ENCODE measurements at regions not wholly inside any gene's neighbourhood (a gene's known extent, or its start where the extent isn't known, plus 50 kb on each side); places are given as distances from the start of the nearest gene placed in this dataset.

GRCh38 chr13:47433461-47434005, 536.7 kb upstream of the HTR2A start:
- Histone ChIP-seq H3K9ac (ENCODE audit: control insufficient read depth, extremely low read depth, insufficient read depth, low read length) (no peak overlapping the region), H3K79me2 (ENCODE audit: control insufficient read depth, insufficient read depth, low read length) (no peaks in the 10 kb centered on the region), H2AFZ (ENCODE audit: control insufficient read depth, low read length) (no peak overlapping the region), H3K4me2 (ENCODE audit: control insufficient read depth, extremely low read depth, insufficient read depth, low read depth, low read length) (no peak overlapping the region), H3K27ac (ENCODE audit: control insufficient read depth, insufficient read depth, low read length) (no peak overlapping the region), H3K27me3 (ENCODE audit: control insufficient read depth, extremely low read depth, insufficient read depth, low read length) (no peaks in the 10 kb centered on the region), H4K20me1 (ENCODE audit: control insufficient read depth, extremely low read depth, insufficient read depth, low read length) (no peaks in the 10 kb centered on the region), H3K4me3 (ENCODE audit: control insufficient read depth in 2 of 3, extremely low read depth in 1 of 3, insufficient read depth in 2 of 3, low read depth in 1 of 3, low read length in 3 of 3) (no peak overlapping the region), H3K9me1 (ENCODE audit: control insufficient read depth, extremely low read depth, insufficient read depth, low read length) (no peaks in the 10 kb centered on the region), H3K4me1 (ENCODE audit: control insufficient read depth, extremely low read depth, insufficient read depth, low read length) (no peaks in the 10 kb centered on the region), H3K36me3 (ENCODE audit: control insufficient read depth in 2 of 2, extremely low read depth in 1 of 2, insufficient read depth in 2 of 2, low read length in 2 of 2) (no peaks in the 10 kb centered on the region), H3K9me3 (ENCODE audit: control insufficient read depth, low read depth, low read length) (no peaks in the 10 kb centered on the region)
- TF ChIP-seq CTCF (optimal IDR thresholded peaks at IDR 0.05 in 1 of 3, IDR thresholded peaks at IDR 0.05 in 1 of 3, conservative IDR thresholded peaks at IDR 0.05 in 1 of 3; ENCODE audit: extremely low read depth in 1 of 3, insufficient read depth in 2 of 3, low read length in 3 of 3) = no peak
- no peak for TF ChIP-seq EZH2 (IDR thresholded peaks at IDR 0.05; ENCODE audit: low read length)
- FAIRE-seq = no peak
- DNase-seq (ENCODE audit: low read depth, low spot score) = no peak
- dilution Hi-C loops (cut with MboI; ENCODE audit: extremely low pct_ligation_motif_present, low sequenced_read_pairs) = no loop called here

GRCh38 chr13:47426126-47426849, 529.4 kb upstream of the HTR2A start:
- H3K4me1 ChIP-seq (ENCODE audit: control insufficient read depth, extremely low read depth, insufficient read depth, low read length) = no peaks in the 10 kb centered on the region
- no peak overlapping the region for H3K9ac ChIP-seq (ENCODE audit: control insufficient read depth, extremely low read depth, insufficient read depth, low read length)
- H3K9me3 ChIP-seq (ENCODE audit: control insufficient read depth, low read depth, low read length) = no peaks in the 10 kb centered on the region
- dilution Hi-C loops (cut with MboI; ENCODE audit: extremely low pct_ligation_motif_present, low sequenced_read_pairs) = no loop called here
- no peak for FAIRE-seq
- no peaks in the 10 kb centered on the region for H3K79me2 ChIP-seq (ENCODE audit: control insufficient read depth, insufficient read depth, low read length)
- no peaks in the 10 kb centered on the region for H4K20me1 ChIP-seq (ENCODE audit: control insufficient read depth, extremely low read depth, insufficient read depth, low read length)
- H3K4me2 ChIP-seq (ENCODE audit: control insufficient read depth, extremely low read depth, insufficient read depth, low read depth, low read length) = no peak overlapping the region
- no peak for TF ChIP-seq EZH2 (IDR thresholded peaks at IDR 0.05; ENCODE audit: low read length)
- no peak for TF ChIP-seq CTCF (optimal IDR thresholded peaks at IDR 0.05 in 1 of 3, IDR thresholded peaks at IDR 0.05 in 1 of 3, conservative IDR thresholded peaks at IDR 0.05 in 1 of 3; ENCODE audit: extremely low read depth in 1 of 3, insufficient read depth in 2 of 3, low read length in 3 of 3)
- H3K36me3 ChIP-seq (ENCODE audit: control insufficient read depth in 2 of 2, extremely low read depth in 1 of 2, insufficient read depth in 2 of 2, low read length in 2 of 2) = no peaks in the 10 kb centered on the region
- no peak for DNase-seq (ENCODE audit: low read depth, low spot score)
- H3K27ac ChIP-seq (ENCODE audit: control insufficient read depth, insufficient read depth, low read length) = no peak overlapping the region
- H3K9me1 ChIP-seq (ENCODE audit: control insufficient read depth, extremely low read depth, insufficient read depth, low read length) = no peaks in the 10 kb centered on the region
- no peaks in the 10 kb centered on the region for H3K27me3 ChIP-seq (ENCODE audit: control insufficient read depth, extremely low read depth, insufficient read depth, low read length)
- no peak overlapping the region for H2AFZ ChIP-seq (ENCODE audit: control insufficient read depth, low read length)
- H3K4me3 ChIP-seq (ENCODE audit: control insufficient read depth in 2 of 3, extremely low read depth in 1 of 3, insufficient read depth in 2 of 3, low read depth in 1 of 3, low read length in 3 of 3) = no peak overlapping the region
